NCI-H2107 treated with DMSO at 0.1 percent for 48 hours (cell line): ENCODE measurements at regions not wholly inside any gene's neighbourhood (a gene's known extent, or its start where the extent isn't known, plus 50 kb on each side); places are given as distances from the start of the nearest gene placed in this dataset.
"Not testable (repeated sequence)": the region's sequence is repeated elsewhere in the genome, so short reads cannot be mapped to it uniquely, and the experiment has no call there.

Experiments used
- DNase-seq: peaks from one replicate; lab custom pipeline; 2025; ENCODE audit not compliant: unreplicated experiment; lab: John Stamatoyannopoulos, UW

DNA sequence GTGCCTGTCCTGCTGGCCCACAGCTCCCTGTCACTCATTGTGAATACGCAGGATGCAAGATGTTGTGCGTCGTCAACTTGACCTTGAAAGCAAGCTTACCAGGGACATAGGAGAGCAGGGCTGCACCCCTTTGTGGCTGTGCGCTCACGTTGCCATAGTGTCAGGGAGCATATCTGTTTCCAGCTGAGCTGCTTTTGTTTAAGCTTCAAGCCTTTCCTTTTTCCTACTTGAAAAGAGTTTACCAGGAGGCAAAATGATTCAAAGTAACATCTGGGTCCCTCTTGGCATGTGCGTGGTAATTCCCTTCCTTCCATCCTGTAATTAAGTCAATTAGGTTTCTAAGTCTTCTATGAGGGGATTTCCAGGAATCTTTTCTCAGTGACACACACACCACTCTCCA is 537.1 kb downstream of the AJAP1 start:
- DNase-seq, result no peak

DNA sequence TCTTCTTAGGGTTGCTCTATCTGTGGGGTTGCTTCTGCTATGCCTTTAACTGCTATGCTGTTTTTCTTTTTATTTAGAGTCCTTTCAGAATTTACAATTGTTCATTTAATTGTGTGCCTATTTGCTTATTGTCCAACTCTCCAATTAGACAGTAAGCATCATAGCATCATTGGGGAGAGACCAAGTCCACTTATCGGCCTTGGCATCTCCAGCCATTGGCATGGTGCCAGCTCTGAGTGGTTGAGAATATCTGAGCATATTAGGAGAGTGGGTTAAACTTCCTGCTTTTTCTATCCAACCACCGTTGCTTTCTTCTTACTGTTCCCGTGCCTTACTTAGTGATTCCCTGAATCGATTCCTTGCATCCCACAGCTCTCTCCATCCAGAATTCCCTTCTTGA is 535.0 kb downstream of the AJAP1 start:
- no peak for DNase-seq

DNA sequence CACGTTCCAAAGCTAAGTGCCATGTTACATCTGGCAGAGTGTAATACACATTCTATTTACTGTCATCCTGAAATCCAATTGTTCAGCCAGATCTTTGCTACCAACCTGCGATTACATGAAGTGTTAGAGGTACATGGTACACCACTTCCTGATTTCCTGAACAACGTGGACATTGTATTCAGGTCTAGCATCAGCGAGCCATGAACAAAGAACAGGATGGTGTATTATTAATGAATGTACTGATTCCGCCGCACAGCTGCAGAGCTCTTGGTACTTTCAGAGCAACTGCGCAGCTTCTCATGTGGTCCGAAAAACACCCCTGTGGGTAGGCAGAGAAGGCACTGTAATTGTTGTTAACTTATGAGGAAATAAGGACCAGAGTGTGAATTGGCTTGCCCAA is 511.4 kb downstream of the AJAP1 start:
- no peak for DNase-seq

DNA sequence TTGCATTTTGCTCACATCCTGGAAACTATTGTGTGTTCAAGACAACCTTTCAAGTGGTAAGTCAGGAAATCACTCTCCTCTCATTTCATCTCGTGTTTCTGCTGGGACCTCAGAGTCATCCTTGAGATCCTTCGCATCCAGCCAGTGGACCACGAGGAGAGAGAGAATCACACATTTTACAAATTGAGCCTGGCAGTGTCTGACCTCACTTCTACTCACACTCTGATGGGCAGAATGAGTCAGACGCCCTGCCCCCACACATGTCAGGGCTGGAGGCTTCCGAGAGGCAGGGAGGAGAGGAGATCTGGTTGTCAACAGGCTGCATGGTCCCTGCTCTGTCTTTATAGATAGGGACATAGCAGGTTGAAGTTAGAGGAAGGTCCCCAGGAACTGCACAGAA is 509.7 kb downstream of the AJAP1 start:
- DNase-seq, result no peak

DNA sequence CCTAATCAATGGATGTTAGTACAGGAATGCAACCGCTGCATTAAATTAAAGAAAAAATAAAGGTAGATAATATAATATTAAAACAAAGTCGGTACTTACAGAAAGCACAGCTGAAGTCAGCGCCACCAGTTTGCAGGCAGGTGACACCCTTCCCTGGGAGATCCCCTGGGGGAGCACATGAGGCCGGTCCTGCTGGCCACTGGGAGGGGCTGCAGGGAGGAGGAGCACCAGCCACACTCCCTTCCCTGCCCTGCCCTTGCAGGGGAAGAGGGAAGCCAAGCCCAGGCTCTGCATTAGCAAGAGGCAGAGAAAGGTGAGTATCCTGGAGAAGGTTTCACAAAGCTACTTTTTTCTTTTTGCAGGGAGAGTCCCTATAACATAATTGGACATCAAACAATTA is 507.0 kb downstream of the AJAP1 start:
- no peak for DNase-seq

DNA sequence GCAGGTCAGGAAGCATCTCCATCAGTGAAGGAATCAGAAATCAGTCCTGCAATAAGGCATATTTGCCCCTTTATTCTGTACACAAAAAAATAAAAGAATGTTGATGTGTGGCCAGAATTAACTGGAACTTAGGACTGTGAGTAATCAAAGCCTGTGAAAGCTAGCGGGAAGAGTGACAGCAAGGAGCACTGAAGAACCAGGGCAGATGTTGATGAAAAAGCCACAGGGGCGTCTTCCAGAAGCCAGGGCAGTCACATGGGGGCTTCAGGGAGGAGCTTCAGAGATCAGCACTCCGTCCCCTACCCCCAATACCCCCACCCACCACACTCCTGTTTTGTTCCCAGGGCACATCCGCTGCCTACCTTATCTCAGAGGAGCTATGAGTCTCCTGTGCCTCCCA is 502.8 kb downstream of the AJAP1 start:
- DNase-seq, result no peak

DNA sequence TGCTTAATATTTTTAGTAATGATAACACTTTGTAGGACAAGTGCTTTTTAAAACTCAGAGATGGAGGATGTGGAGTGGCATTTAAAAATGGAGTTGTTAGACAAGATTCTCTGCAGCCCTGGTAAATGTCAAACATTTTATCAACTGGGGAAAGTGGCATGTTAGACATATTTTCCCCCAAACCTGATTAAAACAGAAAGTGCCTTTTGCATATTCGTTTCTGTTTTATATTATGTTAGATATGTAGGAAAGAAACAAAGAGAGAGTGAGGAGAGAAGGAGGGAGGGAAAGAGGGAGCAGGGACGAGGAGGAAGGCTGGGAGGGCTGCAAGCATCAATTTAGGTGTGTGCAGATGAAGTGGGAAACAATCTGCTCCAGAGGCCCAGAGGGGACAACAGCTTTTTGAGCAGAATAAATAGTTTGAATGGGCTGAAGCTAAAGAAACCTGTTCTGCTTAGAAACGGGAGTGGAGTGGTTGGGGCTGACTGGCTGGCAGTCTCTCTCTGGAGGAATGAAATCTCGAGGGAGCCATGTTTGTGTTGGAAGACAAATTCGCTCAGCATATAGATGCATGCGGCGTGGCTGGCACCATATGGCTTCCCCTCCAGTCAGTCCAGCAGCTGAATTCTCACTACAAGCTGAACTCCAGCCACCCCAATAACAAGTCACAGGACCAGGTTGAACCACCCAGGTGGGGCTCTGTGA is 502.2 kb downstream of the AJAP1 start:
- no peak for DNase-seq

DNA sequence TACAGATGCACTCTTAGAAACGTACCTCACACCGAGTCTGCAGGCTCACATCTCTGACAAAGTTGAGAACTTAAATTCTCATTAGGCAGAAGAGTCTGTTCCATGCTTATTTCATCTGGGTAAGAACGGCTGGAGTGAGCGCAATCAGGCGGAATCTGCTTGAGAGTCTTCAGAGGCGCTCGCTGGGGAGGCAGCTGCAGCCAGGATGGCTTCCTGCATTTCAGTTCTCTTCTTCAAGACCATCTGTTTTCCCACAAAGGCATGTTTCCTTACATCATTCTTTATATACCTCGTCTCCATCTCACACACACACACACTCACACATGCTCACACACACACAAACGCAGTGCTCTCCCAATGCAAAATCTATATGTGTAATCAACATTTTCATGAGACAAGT is 497.1 kb downstream of the AJAP1 start:
- DNase-seq, result no peak

DNA sequence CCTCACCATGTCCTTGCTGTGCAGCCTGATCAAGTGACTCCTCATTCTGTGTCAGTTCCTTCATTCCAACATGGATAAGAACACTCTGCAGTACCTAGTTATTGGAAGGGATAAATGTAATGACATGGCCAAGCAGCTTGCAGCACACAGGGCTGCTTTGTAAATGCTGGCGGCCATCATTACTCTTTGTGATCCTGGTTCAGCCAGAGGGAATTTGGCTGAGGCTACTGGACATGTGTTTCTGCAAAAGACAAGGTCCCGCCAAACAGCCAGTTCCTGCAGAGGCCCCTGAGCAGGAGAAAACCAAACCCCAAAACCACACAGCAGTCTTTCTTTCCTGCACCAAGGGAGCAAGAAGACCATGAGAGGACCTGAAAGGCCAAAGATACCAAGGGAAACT is 495.8 kb downstream of the AJAP1 start:
- no peak for DNase-seq

DNA sequence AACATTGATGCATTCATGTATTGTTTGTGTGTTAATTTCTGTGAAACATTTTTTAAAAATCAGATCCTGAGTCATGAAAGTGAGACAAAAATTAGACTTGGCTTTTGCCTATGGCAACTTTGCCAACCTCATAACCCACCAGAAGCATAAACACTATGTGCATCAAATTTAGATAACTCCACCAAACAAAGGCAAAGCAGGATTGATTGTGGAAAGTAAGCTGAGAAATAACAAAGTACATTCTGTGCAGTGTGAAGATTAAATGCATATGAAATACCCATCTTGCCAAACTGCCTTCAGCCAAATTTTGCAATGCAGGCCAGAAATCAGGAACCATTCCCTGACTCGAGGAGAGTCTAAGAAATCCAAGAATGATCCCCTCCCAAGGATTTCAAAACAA is 493.4 kb downstream of the AJAP1 start:
- no peak for DNase-seq

DNA sequence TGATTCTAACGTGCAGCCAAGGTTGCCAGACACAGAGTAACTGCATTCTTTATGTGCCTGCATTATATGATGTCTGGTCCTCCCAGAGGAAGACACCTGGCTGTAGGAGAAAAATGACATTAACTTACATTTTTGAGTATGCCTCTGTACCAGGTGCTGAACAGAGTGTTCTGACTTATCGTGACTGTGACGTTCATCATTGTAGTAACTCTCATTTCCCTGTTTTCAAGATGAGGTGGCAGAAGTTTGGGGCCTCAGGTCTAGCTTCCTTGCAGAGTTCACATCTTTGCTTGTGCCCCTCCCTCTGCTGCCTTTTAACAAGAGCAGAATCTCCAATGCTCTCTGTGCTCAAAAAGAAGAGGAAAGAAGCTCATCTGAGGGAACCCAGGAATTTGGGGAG is 488.0 kb downstream of the AJAP1 start:
- DNase-seq, result no peak

DNA sequence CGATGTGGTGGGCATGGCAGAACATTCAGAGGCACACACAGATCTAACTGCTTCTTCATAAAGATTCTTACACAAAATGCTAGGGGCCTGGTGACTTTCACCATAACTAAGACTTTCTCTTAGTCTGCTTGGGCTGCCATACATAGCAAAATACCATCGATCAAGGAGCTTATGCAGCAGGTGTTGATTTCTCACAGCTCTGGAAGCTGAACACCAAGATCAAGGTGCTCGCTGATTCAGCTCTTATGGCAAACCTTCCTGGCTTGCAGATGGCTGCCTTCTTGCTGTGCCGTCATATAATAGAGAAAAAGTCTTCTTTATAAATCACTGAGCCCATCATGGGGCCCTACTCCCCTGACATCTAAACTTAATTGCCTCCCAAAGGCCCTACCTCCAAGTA is 487.3 kb downstream of the AJAP1 start:
- DNase-seq, result no peak

DNA sequence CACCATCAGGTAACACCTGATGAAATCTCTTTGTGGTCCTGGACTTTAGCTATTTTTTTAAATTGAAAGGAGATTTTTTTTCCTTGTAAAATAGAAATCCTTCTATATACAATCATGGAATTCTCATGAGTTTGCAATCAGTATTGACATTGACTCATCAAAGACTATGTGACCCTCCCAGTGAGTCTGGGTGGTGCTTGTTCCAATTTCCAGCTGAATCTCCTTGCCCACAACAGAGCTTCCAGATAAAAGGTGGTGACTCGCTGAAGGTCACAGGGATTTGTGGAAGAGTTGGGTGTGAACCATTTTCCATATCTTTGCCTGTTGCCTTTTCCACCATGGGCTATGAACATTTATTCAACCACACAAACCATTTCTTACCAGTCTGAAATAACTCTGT is 486.6 kb downstream of the AJAP1 start:
- DNase-seq, result no peak

DNA sequence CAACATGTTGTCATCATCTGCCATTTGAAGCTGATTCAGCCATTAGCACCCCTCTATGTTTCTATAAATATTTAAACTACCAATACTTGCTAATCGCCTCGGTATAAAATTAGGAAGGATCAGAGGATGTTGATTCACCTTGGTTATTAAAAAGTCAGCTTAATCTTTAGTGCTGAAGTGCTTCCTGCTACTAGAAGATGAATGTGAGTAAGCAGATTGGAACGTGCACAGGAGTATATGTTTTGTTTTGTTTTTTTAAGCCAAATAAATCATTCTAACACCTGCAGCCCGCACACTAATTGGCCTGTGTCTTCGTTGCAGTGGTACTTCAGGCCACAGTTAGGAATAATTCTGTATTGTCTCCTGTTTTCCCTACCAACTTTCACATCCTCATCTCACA is 485.7 kb downstream of the AJAP1 start:
- DNase-seq, result no peak

DNA sequence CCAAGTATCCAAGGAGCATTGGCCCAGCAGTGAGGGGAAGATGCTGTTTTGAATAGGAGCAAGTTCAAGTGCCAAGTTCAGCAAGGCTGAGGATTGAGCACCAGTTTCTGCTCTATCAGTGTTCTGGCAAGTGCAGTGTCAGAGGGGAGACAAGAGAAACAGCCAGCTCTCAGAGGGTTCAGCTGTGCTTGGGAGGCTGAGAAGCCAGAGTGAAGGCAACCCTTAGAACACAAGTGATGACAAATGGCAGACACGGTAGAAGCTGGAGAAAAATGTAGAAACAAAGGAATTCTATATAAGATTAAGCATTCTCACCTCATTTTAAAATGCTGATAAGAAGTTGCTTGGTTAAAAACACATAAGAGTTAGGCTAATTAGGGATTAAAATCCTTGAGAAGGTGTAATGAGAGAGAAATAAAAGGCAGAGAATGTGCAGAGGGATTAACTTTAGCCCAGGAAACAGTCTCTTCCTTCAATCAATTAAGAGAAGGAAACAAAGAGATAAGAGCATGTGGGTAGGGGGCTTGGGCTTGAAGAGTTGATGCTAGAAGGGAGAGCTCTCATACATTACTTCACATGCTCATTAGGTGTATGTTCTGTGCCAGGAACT is 475.4 kb downstream of the AJAP1 start:
- no peak for DNase-seq

DNA sequence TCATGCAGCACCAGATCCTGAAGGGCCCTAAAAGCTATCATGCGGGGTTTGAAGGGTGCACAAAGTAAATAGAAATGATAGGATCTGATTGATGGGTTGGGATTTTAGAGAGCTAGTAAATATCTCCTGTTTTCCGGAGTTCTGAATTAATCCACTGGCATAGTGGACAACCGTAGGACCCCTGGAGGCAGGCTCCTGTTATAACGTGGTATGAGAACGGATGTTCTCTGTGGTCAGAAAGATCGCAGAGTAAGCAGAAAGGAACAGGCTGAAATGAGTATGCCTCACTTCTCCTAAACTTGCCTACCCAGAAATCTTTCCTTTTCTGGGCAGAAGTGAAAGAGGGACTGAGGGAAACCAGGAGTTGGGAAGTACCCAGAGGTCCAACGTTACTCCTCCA is 470.8 kb downstream of the AJAP1 start:
- no peak for DNase-seq

DNA sequence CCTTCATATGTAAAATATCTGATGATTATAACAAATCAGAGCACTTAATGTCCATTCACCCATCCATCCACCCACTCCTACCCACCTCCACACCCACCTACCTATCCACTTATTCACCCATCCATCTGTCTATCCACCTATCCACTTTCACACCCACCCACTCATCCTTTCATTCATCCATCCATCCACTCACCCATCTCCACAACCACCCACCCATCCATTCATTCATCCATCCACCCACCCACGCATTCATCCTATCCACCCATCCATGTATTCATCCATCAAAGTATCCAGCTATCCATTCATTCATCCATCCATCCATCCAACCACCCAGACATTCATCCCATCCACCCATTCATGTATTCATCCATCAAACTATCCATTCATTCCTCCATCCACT is 466.1 kb downstream of the AJAP1 start:
- DNase-seq, result no peak

DNA sequence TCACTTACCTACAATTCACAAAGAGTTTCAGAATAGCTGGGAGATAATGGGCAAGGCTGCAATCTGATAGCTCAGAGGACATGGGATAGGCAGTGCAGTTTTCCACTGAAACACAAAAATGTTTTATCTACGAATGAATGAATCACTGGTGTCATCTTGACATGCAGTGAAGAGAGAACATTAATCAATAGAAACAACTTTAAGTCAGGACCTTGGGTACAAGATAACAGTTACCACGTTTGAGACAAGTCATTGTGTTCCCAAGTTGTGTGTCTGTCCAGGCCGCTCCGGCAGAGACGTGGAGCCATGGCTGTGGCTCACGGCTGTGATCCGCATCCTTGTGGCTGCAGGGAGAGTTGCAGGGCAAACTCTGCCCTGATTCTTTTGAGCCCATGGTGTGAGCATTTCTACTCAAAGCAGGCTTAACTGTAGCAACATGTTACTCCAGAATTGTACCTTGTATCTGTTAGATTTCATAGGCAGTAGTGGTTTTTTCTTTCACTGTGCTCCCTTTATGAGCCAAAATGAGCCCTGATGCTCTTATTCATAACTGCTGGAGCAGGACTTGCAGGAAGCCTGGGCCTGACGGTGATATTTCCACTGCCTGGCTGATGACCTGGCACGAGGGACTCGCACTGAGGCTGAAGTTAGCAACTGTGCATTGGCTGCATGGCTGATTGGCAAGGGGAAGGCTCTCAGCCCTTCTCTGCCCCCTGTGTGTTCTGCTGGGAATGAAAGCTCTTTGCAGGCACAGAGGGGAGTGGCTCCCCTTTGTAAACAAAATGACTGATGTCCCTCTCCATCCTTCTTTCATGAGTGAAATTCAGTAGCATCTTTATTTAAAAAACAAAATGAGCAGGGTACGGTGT is 465.2 kb downstream of the AJAP1 start:
- DNase-seq, result no peak

DNA sequence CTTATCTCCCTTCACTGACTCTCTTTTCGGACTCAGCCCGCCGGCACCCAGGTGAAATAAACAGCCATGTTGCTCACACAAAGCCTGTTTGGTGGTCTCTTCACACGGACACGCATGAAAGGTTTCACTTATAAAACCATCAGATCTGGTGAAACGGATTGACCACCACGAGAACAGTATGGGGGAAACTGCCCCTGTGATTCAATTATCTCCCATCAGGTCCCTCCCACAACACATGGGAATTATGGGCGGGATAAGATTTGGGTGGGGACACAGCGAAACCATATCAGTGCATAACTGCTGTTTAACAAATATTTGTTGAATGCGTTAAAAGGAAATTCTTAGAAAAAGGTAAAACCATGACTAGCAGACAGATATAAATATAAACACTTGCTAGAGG is 464.4 kb downstream of the AJAP1 start:
- not testable (repeated sequence) for DNase-seq

DNA sequence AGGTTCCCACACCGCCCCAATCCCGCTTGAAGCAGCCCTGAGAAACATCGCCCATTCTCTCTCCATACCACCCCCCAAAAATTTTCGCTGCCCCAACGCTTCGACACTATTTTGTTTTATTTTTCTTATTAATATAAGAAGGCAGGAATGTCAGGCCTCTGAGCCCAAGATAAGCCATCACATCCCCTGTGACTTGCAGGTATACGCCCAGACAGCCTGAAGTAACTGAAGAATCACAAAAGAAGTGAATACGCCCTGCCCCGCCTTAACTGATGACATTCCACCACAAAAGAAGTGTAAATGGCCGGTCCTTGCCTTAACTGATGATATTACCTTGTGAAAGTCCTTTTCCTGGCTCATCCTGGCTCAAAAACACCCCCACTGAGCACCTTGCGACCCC is 463.9 kb downstream of the AJAP1 start:
- not testable (repeated sequence) for DNase-seq

DNA sequence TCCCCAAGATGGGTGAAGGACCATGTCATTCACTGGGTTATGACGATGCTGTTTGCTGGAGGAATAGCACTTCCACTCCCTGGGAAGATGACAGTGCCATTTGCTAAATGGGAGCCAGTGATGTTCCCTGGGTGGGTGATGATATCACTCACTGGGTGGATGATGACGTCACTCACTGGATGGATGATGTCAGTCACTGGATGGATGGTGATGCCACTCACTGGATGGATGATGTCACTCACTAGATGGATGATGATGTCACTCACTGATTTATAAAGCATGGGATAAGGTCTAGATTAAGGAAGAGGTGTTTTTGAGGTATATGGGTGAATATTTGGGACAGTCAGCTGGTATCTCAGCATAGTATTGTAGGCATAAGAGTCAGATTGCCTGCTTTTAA is 457.2 kb downstream of the AJAP1 start:
- DNase-seq, result no peak

DNA sequence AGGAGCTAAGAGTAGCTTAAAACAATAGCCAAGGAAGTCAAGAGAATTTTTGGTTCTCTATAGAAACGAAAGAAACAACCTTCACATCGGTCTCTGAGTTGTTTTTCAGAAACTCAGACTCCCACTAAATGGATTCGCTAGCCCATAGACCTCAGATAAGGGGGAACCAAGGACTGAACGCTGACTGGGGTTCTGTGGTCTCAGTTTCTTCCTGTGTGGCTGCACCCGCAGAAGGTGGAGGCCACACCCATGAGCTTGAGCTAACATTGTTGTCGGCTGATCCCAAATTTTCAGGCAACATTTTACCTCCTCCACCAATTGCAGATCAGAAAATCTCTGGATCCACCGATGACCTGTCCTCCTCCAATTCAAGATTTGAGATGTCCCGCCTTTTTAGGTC is 456.1 kb downstream of the AJAP1 start:
- DNase-seq, result no peak
